AG20443 (cell line): ENCODE measurements at regions not wholly inside any gene's neighbourhood (a gene's known extent, or its start where the extent isn't known, plus 50 kb on each side); places are given as distances from the start of the nearest gene placed in this dataset.
"Not testable (repeated sequence)": the region's sequence is repeated elsewhere in the genome, so short reads cannot be mapped to it uniquely, and the experiment has no call there.

Experiments
- DNase-seq: peaks from one replicate; pipeline ENCODE4 v3.0.0; 2012; ENCODE audit warnings: low spot score, mixed read lengths

DNA sequence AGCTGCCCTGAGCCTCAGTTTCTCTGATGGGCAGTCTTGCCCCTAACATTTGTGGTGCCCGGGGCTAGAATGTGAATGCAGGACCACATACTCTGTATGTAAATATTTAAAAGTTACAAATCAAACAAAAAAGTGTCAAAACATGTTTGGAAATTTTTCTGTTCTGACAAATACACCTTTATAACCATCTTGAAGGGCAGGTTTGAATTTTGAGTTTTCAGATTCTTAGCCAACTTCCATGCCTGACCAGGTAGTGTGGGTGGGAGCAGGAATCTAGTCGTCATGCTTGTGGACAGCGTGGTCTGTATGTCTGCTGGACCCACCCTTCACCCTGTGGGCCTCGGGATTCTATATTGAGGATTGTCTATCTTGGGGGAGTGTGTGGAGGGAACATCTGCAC lies 325.1 kb downstream of the SOX4 start:
- DNase-seq = no peak

DNA sequence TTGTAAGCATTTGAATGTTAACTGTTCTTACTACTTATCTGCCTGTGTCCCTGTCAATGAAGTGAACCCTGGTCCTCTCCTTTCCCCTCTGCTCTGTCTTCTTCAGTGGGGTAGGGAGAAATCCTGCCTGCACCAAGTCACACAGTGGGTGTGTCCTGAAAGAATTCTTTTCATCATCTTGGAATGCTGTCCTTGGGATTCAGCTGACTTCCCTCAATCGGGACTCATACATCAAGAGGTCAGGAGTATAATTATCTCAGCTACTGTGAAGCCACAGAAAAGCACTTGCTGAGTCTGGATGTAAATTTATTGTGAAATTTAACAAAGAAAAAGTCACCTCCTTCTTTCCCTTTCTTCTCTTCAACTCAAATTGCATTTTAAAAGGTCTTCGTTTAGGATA lies 328.5 kb downstream of the SOX4 start:
- peak; percentile 53 for DNase-seq

DNA sequence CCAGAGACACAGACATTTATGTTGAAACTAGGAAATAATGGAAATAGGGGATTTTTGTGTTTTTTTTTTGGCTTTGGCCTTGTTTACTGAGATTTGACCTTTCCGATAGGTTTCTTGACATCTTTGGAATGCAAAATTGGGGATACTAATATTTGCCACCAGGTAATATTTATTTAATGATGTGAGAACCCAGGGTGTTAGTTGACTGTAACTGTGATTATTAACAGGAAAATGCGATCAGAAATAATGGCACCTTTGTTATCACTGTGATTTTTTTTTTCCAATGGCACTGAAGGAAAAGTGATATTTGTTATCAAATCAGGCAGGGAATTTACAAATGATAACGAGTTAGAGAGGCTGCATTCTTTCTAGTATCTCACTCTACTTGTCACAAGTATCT lies 330.5 kb downstream of the SOX4 start:
- DNase-seq = no peak

GRCh38 chr6:21928827-21929226 lies 335.3 kb downstream of the SOX4 start:
- DNase-seq = no peak

GRCh38 chr6:21931641-21932335 lies 338.2 kb downstream of the SOX4 start:
- peak; percentile 49 for DNase-seq

- no peak for DNase-seq
Measured at GRCh38 chr6:21933351-21933750, 339.8 kb downstream of the SOX4 start.

DNA sequence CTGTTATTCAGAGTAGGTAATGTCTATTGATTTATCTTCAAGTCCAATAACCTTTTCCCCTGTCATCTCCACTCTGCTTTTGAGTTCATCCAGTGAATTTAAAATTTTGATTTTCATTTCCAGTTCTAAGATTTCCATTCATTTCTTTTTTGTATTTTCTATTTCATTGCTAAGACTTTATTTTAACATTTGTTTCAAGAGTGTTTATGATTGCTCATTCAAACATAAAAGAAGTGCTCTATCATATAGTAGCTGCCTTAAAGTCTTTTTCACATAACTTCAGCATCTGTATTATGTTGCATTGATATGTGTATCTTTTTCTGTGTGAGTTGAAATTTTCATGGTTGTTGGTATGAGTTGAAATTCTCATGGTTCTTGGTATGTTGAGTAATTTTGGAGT lies 341.6 kb downstream of the SOX4 start:
- DNase-seq = no peak

- DNase-seq = peak; percentile 32
Measured at GRCh38 chr6:21935561-21936028, 342.0 kb downstream of the SOX4 start.

GRCh38 chr6:21937466-21937865 lies 343.9 kb downstream of the SOX4 start:
- no peak for DNase-seq

DNA sequence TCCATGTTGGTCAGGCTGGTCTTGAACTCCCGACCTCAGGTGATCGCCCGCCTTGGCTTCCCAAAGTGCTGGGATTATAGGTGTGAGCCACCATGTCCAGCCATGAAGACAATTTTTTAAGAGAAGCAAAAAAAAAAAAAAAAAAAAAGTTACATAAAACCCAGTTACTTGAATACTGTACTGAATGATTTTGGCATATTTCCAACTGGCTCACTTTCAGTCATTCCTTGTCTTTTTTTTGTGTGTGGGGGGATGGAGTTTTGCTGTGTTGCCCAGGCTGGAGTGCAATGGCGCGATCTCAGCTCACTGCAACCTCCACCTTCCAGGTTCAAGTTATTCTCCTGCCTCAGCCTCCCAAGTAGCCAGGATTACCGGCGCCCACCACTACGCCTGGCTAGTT lies 345.5 kb downstream of the SOX4 start:
- not testable (repeated sequence) for DNase-seq

DNA sequence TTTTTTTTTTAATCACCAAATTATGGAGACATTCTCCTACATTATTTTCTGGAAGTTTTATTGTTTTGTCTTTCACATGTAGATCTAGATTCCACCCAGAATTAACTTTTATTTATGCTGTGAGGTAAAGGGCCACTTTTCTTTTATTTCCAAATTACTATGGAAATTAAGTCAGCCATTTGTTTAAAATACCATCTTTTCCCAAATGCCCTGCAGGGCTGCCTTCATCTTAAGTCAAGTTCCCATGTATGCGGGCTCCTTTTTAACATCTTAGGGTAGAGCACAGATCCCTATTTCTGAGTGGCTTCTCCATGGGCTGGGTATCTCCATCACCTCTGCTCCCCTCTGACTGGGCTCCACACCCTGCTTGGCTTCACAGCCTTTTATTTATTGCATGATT lies 348.4 kb downstream of the SOX4 start:
- DNase-seq = no peak

DNA sequence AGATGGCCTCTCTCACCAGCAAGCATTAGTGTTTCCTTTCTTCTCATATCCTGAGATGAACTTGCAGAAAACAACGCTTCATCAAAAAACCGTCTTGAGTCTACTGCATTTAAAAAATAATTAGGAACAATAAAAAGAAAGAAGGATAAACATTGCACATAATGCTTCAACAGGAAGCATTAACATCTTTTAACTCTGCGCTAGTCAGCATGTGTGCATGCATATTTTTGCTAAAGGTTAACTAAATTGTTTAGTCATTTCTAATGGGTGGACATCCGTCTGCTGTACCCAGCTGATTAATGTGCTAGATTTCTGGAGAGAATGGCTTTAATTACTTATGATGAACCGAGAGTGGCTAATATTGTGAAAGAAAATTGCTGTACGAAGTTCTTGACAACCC lies 349.3 kb downstream of the SOX4 start:
- peak; percentile 19 for DNase-seq

- peak; percentile 87 for DNase-seq
Measured at GRCh38 chr6:21946298-21946783, 350.5 kb downstream of the PRL start.

- not testable (repeated sequence) for DNase-seq
Measured at GRCh38 chr6:21947227-21947626, 349.6 kb downstream of the PRL start.

DNA sequence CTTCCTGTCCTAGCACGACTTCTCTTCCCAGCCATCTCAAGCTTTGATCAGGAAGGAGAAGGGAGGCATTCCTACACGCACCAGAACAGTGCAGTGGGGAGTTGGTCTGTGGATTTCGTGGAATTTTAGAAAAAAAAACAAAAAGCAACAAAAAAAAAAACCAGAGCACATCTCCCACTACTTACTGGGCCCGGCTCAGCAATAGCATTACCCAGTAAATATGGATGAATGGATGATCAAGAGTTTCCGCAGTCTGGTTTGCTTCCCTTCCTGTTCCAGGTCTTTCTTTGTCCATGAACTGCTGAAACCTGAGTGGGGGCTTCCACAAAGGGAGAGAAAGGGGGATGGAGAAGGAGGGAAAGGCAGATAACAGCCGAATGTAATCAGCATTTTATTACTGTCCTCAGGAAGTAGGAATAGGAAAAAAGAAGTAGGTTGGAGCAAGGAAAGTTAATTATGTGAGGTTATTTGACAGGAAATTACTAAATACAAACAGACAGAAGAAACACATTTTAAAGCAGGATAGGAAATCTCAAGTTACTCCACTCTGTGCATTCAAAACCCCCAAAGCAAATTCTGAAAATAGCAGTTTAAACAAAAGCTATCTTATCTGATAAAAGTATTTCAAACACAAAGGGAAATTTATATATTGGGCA lies 349.0 kb downstream of the PRL start:
- DNase-seq = no peak

DNA sequence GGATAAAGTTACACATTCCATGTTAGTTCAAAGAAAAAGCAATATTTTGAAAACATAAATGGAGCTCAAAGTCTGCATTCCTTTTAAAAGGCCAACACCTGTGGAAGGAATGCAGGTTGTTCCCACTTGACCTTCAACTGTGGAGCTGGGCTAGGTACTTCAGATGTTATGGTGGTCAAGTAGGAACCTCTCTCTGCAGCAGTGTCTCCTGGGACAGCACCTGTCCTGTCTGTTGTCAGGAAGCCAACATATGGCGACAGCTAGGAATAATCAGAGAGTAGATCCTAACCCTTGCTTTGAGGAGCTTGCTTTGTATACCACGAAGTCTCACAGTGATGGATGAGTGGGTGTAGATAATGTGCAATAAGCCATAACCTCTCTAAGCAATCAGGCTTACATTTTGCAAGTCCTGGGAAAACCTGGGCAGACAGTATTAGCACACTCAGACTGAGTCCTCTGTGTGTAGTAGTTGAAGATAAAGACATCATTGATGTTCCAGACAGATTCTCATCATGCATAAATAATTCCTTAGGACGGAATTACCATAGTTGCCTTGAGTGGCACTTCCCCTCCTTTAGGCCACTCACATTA lies 347.5 kb downstream of the PRL start:
- DNase-seq = no peak

GRCh38 chr6:21952367-21952766 lies 344.5 kb downstream of the PRL start:
- no peak for DNase-seq

GRCh38 chr6:21953831-21954801 lies 342.7 kb downstream of the PRL start:
- DNase-seq = peak; percentile 13

DNA sequence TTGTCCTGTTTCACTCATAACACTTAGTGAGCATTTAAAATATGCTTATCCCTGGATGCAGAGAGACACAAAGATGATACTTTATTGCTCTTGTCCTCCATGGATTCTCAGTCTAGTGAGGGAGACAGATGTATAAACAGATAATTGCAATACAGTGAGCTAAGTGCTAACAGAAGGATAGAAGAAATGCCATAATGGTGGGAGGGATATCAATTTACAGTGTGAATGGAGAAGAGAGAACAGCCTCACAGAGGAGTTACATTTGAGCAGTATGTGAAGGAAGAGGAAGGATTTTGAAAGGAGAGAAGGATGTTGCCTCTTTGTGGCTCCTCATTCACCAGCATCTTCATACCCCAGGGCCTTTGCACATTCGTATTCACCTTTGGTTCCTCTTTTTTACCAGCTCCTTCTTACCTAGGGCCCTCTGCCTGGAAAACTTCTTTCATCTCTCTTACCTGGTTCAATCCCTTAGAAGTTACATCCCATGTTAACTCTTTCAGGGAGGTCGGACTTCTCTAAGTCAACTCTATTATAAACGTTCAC lies 341.7 kb downstream of the PRL start:
- DNase-seq = no peak

DNA sequence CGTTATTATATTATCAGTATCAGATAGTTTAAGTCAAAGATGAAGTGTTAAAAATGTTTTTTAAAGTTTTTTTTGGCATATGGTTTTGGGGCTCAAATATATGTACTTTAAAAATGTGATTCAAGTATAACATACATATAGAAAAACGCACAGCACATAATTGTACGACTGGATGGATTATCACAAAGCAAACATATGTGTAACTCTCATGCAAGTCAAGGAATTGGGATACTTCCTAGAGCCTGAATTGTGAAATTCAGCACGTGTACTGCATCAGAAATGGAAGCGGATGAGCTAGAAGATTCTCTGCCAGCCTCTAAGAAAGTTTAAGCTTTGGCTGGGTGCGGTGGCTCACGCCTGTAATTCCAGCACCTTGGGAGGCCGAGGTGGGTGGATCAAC lies 340.9 kb downstream of the PRL start:
- no peak for DNase-seq

- no peak for DNase-seq
Measured at GRCh38 chr6:21958428-21958827, 338.4 kb downstream of the PRL start.

- DNase-seq = no peak
Measured at GRCh38 chr6:21961226-21961625, 335.6 kb downstream of the PRL start.
